Kidney (tissue), 13 donors: ENCODE measurements at regions not wholly inside any gene's neighbourhood (a gene's known extent, or its start where the extent isn't known, plus 50 kb on each side); places are given as distances from the start of the nearest gene placed in this dataset.

ENCODE experiments used
- DNase-seq, 5 donors: peaks; one replicate each; pipeline ENCODE4 v3.0.0-alpha.2; 2013 to 2020
- FAIRE-seq: peaks from 2 replicates; lab custom pipeline; 2012; peaks lifted over from hg19 to GRCh38; lab: Jason Lieb, UNC
- H3K27ac ChIP-seq, 2 donors: one replicate each; pipeline ENCODE4 v1.7.0; 2013; ENCODE audit warnings: low read depth in 2 of 2, low read length in 2 of 2, inconsistent platforms in 1 of 2
- H3K27me3 ChIP-seq: one replicate; pipeline ENCODE4 v1.7.1; 2013; ENCODE audit warnings: low read length, inconsistent platforms; ENCODE audit not compliant: control insufficient read depth, insufficient read depth
- H3K36me3 ChIP-seq, 3 donors: one replicate each; pipeline versions ENCODE4 v1.7.0 to v1.7.1; 2013; ENCODE audit warnings: low read length in 3 of 3, control low read depth in 1 of 3, inconsistent platforms in 1 of 3; ENCODE audit not compliant: insufficient read depth in 3 of 3, control insufficient read depth in 2 of 3
- H3K4me1 ChIP-seq, 3 donors: one replicate each; pipeline versions ENCODE4 v1.7.0 to v1.7.1; 2013; ENCODE audit warnings: low read length in 3 of 3, inconsistent platforms in 1 of 3, low read depth in 1 of 3; ENCODE audit not compliant: control insufficient read depth in 2 of 3, insufficient read depth in 2 of 3
- H3K4me3 ChIP-seq, 3 donors: one replicate each; pipeline versions ENCODE4 v1.7.0 to v1.8.1; 2013; ENCODE audit warnings: low read length in 3 of 3, control low read depth in 1 of 3, inconsistent platforms in 1 of 3
- H3K9ac ChIP-seq, 3 donors: one replicate each; pipeline versions ENCODE4 v1.7.0 to v1.7.1; 2013; ENCODE audit warnings: low read length in 3 of 3, control low read depth in 1 of 3, inconsistent platforms in 1 of 3
- H3K9me3 ChIP-seq, 3 donors: one replicate each; pipeline versions ENCODE4 v1.7.0 to v1.7.1; 2013; ENCODE audit warnings: low read length in 3 of 3, control low read depth in 1 of 3, inconsistent platforms in 1 of 3; ENCODE audit not compliant: control insufficient read depth in 2 of 3, insufficient read depth in 1 of 3
- CTCF ChIP-seq: IDR thresholded peaks from 3 replicates; pipeline ENCODE4 v1.5.1; 2012; ENCODE audit warnings: mild to moderate bottlenecking, moderate library complexity, borderline replicate concordance; ENCODE audit not compliant: insufficient read depth; ENCODE audit errors: extremely low read depth
- intact Hi-C: fragments of 100-400 bp; cut with DNase I; formaldehyde crosslinking; loops from one replicate; pipeline ENCODE4 v1.11.1; 2022
- donor health status: control.
- donor health status: control.
- donor health status: control.
- donor health status: control.
- donor health status: control.
- donor health status: DM: yes; HTN: yes; CAD: no.
- donor health status: Normal renal cell carcinoma (clear cell type).

DNA sequence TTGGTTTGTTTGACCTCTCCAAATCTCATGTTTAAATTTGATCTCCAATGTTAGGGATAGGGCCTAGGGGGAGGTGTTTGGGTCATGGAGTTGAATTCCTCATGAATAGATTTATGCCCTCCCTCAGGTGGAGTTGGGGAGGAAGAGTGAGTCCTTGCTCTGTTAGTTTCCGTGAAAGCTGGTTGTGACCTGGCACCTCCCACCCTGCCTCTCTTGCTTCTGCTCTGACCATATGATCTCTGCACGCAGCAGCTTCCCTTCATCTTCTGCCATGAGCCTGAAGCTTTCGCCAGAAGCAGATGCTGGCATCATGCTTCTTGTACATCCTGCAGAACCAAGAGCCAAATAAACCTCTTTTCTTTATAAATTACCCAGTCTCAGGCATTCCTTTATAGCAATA, 231.6 kb upstream of the ERBB4 start:
- Histone ChIP-seq H3K4me1 (no peaks in the 10 kb centered on the region), H3K36me3 (no peaks in the 10 kb centered on the region), H3K4me3 (no peak overlapping the region), H3K27ac (no peak overlapping the region), H3K27me3 (no peaks in the 10 kb centered on the region), H3K9ac (no peak overlapping the region), H3K9me3 (no peaks in the 10 kb centered on the region)
- DNase-seq, result no peak
- intact Hi-C loops, result loop anchor here (10.0 kb wide), 1 partner anchor 385 kb away; the partner anchor contains the start of gene IKZF2
- FAIRE-seq, result no peak
- TF ChIP-seq CTCF, result no peak

DNA sequence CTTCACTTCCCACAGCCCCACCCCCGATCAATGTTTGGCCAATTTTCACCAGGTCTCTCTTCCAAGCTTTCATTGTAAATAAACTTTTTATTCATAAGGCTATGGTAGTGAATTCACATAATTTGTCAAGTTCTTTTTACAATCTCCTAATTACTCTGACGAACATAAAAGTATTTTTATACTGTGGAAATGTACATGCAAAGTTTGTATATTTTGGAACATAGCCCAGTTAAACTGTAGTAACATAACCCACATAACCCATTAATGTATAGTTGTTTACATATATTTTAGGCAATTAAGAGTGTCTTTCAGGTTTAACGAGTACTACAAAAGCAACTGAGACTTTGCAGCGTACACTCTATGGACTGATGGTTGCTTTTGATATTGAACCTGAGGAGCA, 228.3 kb upstream of the ERBB4 start:
- H3K27ac ChIP-seq, result no peak overlapping the region
- no peaks in the 10 kb centered on the region for H3K9me3 ChIP-seq
- H3K36me3 ChIP-seq, result no peaks in the 10 kb centered on the region
- TF ChIP-seq CTCF, result no peak
- H3K9ac ChIP-seq, result no peak overlapping the region
- intact Hi-C loops, result no loop called here
- DNase-seq (peak in 2 of 5 donors; percentile 27 to 46), FAIRE-seq (no peak)
- H3K4me3 ChIP-seq, result no peak overlapping the region
- no peaks in the 10 kb centered on the region for H3K27me3 ChIP-seq
- H3K4me1 ChIP-seq, result no peaks in the 10 kb centered on the region

- H3K4me1 ChIP-seq, result no peaks in the 10 kb centered on the region
- FAIRE-seq (no peak), DNase-seq (no peak)
- intact Hi-C loops, result no loop called here
- no peaks in the 10 kb centered on the region for H3K9me3 ChIP-seq
- H3K27ac ChIP-seq, result no peak overlapping the region
- H3K9ac ChIP-seq, result no peak overlapping the region
- TF ChIP-seq CTCF, result no peak
- H3K4me3 ChIP-seq, result no peak overlapping the region
- no peaks in the 10 kb centered on the region for H3K27me3 ChIP-seq
- no peaks in the 10 kb centered on the region for H3K36me3 ChIP-seq
Measured at GRCh38 chr2:212752730-212753351, 214.2 kb upstream of the ERBB4 start.

GRCh38 chr2:212745359-212745758, 206.8 kb upstream of the ERBB4 start:
- DNase-seq (no peak), FAIRE-seq (no peak)
- TF ChIP-seq CTCF, result no peak

More at GRCh38 chr2:212745359-212745758, 206.8 kb upstream of the ERBB4 start:
- no peaks in the 10 kb centered on the region for H3K4me1 ChIP-seq
- no peak overlapping the region for H3K27ac ChIP-seq
- H3K4me3 ChIP-seq, result no peak overlapping the region
- H3K27me3 ChIP-seq, result no peaks in the 10 kb centered on the region
- H3K36me3 ChIP-seq, result no peaks in the 10 kb centered on the region
- no peaks in the 10 kb centered on the region for H3K9me3 ChIP-seq
- intact Hi-C loops, result no loop called here
- H3K9ac ChIP-seq, result no peak overlapping the region
